ENCODE measurements at regions not wholly inside any gene's neighbourhood (a gene's known extent, or its start where the extent isn't known, plus 50 kb on each side); places are given as distances from the start of the nearest gene placed in this dataset.

GRCh38 chr6:156389296-156389695 is 387.9 kb upstream of the ARID1B start:
- no peak for DNase-seq (ENCODE audit: extremely low read depth, low read depth)
- H3K4me3 ChIP-seq (replicated peaks; ENCODE audit: low read depth, low read length) = no peak overlapping the region
- no peak for TF ChIP-seq CTCF (IDR thresholded peaks at IDR 0.05; ENCODE audit: low read depth, low read length, missing control alignments)

- H3K4me3 ChIP-seq (replicated peaks; ENCODE audit: low read depth, low read length) = no peak overlapping the region
- no peak for TF ChIP-seq CTCF (IDR thresholded peaks at IDR 0.05; ENCODE audit: low read depth, low read length, missing control alignments)
- no peak for DNase-seq (ENCODE audit: extremely low read depth, low read depth)
Observed at GRCh38 chr6:156387472-156387871, 389.7 kb upstream of the ARID1B start.

- H3K4me3 ChIP-seq (replicated peaks; ENCODE audit: low read depth, low read length) = no peak overlapping the region
- DNase-seq (ENCODE audit: extremely low read depth, low read depth) = no peak
- no peak for TF ChIP-seq CTCF (IDR thresholded peaks at IDR 0.05; ENCODE audit: low read depth, low read length, missing control alignments)
Observed at GRCh38 chr6:156383059-156383458, 394.1 kb upstream of the ARID1B start.

- DNase-seq (ENCODE audit: extremely low read depth, low read depth) = no peak
- no peak overlapping the region for H3K4me3 ChIP-seq (replicated peaks; ENCODE audit: low read depth, low read length)
- no peak for TF ChIP-seq CTCF (IDR thresholded peaks at IDR 0.05; ENCODE audit: low read depth, low read length, missing control alignments)
Observed at GRCh38 chr6:156379392-156380289, 397.5 kb upstream of the ARID1B start.

GRCh38 chr6:156378853-156379252 is 398.3 kb upstream of the ARID1B start:
- DNase-seq (ENCODE audit: extremely low read depth, low read depth) = no peak
- no peak for TF ChIP-seq CTCF (IDR thresholded peaks at IDR 0.05; ENCODE audit: low read depth, low read length, missing control alignments)
- H3K4me3 ChIP-seq (replicated peaks; ENCODE audit: low read depth, low read length) = no peak overlapping the region

GRCh38 chr6:156376091-156376490 is 401.1 kb upstream of the ARID1B start:
- TF ChIP-seq CTCF (IDR thresholded peaks at IDR 0.05; ENCODE audit: low read depth, low read length, missing control alignments) = no peak
- DNase-seq (ENCODE audit: extremely low read depth, low read depth) = no peak

More at GRCh38 chr6:156376091-156376490, 401.1 kb upstream of the ARID1B start:
- no peak overlapping the region for H3K4me3 ChIP-seq (replicated peaks; ENCODE audit: low read depth, low read length)
